ENCODE measurements at regions not wholly inside any gene's neighbourhood (a gene's known extent, or its start where the extent isn't known, plus 50 kb on each side); places are given as distances from the start of the nearest gene placed in this dataset.

GRCh38 chr15:39299486-39300267 lies 281.2 kb upstream of the THBS1 start:
- TF ChIP-seq, protein P1, sequence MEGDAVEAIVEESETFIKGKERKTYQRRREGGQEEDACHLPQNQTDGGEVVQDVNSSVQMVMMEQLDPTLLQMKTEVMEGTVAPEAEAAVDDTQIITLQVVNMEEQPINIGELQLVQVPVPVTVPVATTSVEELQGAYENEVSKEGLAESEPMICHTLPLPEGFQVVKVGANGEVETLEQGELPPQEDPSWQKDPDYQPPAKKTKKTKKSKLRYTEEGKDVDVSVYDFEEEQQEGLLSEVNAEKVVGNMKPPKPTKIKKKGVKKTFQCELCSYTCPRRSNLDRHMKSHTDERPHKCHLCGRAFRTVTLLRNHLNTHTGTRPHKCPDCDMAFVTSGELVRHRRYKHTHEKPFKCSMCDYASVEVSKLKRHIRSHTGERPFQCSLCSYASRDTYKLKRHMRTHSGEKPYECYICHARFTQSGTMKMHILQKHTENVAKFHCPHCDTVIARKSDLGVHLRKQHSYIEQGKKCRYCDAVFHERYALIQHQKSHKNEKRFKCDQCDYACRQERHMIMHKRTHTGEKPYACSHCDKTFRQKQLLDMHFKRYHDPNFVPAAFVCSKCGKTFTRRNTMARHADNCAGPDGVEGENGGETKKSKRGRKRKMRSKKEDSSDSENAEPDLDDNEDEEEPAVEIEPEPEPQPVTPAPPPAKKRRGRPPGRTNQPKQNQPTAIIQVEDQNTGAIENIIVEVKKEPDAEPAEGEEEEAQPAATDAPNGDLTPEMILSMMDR (IDR thresholded peaks at IDR 0.05 in 8 of 11, conservative IDR thresholded peaks at IDR 0.05 in 3 of 11): no peak
- TF ChIP-seq POLR2A (IDR thresholded peaks at IDR 0.05): no peak
- TF ChIP-seq POLR2AphosphoS5 (IDR thresholded peaks at IDR 0.05): no peak

All from spleen (tissue), 7 donors.